NCI-H1105 treated with DMSO at 0.1 percent for 48 hours (cell line): ENCODE measurements at regions not wholly inside any gene's neighbourhood (a gene's known extent, or its start where the extent isn't known, plus 50 kb on each side); places are given as distances from the start of the nearest gene placed in this dataset.

Experiments
- DNase-seq: peaks from one replicate; lab custom pipeline; 2025; lab: John Stamatoyannopoulos, UW

- no peak for DNase-seq
Observed at GRCh38 chr3:104629038-104629437, 737.7 kb upstream of the ALCAM start.

DNA sequence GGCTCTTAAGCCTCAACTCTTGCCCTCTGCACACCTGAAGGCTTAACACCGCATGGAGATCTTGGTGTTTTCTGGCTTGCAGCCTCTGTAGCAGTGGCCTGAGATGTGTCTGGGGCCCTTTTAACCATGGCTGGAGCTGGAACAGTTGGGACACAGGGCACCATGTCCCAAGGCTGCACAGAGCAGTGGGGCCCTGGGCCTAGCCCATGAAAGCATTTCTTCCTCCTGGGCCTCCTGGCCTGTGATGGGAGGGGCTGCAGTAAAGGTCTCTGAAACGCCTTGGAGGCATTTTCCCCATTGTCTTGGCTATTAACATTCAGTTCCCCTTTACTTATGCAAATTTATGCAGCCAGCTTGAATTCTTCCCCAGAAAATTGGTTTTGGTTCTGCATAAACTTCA, 735.5 kb upstream of the ALCAM start:
- DNase-seq = no peak

GRCh38 chr3:104632521-104632920, 734.2 kb upstream of the ALCAM start:
- no peak for DNase-seq

- DNase-seq = no peak
Observed at GRCh38 chr3:104632947-104633346, 733.8 kb upstream of the ALCAM start.

- DNase-seq = no peak
Observed at GRCh38 chr3:104635872-104636580, 730.7 kb upstream of the ALCAM start.

DNA sequence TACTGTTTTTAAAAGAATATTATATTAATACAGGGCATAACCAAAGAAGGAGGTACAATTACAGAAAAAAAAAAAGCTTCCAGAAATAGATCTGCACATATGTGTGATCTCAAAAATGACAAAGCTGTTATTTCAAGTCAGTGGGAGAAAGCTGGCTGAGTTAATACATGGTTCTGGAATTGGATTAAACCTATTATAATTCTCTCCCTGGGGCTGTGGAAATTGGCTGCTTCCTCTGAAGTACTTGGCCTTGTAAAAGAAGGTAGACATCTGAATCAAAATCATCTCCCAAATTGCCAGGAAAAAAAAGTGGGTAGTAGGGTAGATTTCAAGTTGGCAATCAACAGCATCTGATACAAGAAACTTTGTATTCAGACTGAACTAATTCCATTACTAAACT, 723.9 kb upstream of the ALCAM start:
- no peak for DNase-seq

GRCh38 chr3:104646196-104646595, 720.5 kb upstream of the ALCAM start:
- no peak for DNase-seq

- no peak for DNase-seq
Observed at GRCh38 chr3:104648823-104649222, 717.9 kb upstream of the ALCAM start.

DNA sequence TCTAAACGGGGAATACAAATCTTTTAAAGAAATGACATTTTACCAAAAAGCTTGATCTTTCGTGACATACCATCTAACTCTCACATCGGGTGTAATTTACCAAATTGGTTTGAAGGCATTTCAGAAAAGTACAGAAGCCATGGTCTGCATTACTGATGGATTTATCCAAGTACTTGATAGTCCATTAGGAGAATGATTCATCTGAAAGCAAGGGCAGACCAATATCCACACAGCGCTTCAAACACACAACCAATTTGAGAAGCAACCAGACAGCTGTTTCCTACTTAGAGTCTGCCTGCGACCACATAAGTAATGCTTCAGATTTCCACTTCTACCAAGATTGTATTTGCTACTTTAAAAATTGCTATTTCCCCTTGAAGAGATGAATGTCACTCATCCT, 697.6 kb upstream of the ALCAM start:
- no peak for DNase-seq

- DNase-seq = no peak
Observed at GRCh38 chr3:104672331-104672730, 694.4 kb upstream of the ALCAM start.

DNA sequence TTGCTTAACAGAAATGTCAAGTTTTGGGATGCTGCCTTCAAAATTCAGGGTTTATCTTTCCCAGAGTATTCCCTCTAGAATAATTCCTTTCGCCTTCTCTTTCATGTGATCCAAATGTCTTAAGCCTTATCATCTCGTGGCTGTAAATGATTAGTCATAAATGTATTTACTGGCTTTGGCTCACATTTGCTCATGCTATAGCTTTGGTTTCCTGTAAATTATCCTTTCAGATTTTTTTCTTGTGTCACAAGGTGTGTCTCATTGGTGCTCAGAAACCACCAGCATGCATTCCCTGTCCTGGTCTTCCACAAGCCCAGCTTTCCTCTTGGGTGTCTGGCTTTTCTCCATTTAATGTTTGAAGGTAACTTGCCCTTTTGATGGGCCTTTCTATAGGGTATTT, 692.7 kb upstream of the ALCAM start:
- no peak for DNase-seq

- DNase-seq = no peak
Observed at GRCh38 chr3:104676241-104676640, 690.5 kb upstream of the ALCAM start.

- no peak for DNase-seq
Observed at GRCh38 chr3:104677932-104678331, 688.8 kb upstream of the ALCAM start.

- no peak for DNase-seq
Observed at GRCh38 chr3:104685492-104685891, 681.2 kb upstream of the ALCAM start.

DNA sequence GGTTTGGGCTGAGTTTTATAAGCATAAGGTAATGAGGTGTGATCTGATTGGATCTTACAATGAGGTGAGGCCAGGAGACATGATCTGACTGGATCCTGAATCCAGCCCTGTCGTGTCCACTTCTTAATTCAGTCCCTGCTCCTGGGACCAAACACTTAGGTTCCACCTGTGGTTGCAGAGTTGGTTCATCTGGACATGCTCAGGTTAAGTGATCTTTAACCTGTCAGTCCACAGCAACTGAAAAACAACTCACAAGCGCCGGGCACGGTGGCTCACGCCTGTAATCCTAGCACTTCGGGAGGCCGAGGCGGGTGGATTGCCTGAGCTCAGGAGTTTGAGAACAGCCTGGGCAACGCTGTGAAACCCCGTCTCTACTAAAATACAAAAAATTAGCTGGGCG, 679.3 kb upstream of the ALCAM start:
- no peak for DNase-seq

DNA sequence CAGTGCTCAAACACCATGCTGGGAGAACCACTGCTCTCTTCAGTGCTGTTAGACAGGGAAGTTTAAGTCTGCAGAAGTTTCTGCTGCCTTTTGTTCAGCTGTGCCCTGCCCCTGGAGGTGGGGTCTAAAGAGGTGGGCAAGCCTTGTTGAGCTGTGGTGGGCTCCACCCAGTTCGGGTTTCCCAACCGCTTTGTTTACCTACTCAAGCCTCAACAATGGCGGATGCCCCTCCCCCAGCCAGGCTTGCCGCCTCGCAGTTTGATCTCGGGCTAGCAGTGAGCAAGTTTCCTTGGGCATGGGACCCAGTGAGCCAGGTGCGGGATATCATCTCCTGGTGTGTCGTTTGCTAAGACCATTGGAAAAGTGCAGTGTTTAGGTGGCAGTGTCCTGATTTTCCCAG, 670.2 kb upstream of the ALCAM start:
- no peak for DNase-seq

GRCh38 chr3:104711406-104711805, 655.3 kb upstream of the ALCAM start:
- no peak for DNase-seq

DNA sequence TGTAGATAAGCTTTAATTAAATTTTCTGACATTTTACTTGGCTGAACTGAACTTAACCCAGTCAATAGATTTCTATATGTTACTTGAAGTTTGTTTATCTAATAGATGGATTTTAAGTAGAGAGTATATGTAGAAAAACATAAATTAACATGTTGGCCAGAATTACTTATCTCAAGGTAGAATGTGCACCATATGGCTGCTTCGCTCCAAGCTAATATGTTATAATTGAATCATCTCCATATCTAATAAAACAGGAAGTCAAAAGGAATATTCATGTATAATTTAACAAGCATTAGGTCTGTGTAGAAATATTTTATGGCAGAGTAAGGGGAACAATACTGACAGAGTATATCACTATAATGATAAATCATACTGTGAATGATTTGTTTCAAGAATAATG, 650.7 kb upstream of the ALCAM start:
- DNase-seq = no peak

- DNase-seq = no peak
Observed at GRCh38 chr3:104717828-104718196, 648.9 kb upstream of the ALCAM start.

GRCh38 chr3:104723000-104723399, 643.7 kb upstream of the ALCAM start:
- DNase-seq = no peak

GRCh38 chr3:104731074-104731473, 635.6 kb upstream of the ALCAM start:
- no peak for DNase-seq

GRCh38 chr3:104734627-104735026, 632.1 kb upstream of the ALCAM start:
- DNase-seq = no peak

- DNase-seq = no peak
Observed at GRCh38 chr3:104735691-104736090, 631.0 kb upstream of the ALCAM start.

GRCh38 chr3:104738271-104738670, 628.4 kb upstream of the ALCAM start:
- no peak for DNase-seq
